ENCODE measurements at regions not wholly inside any gene's neighbourhood (a gene's known extent, or its start where the extent isn't known, plus 50 kb on each side); places are given as distances from the start of the nearest gene placed in this dataset.

- Histone ChIP-seq H3K4me1 (ENCODE audit: insufficient read depth, low read length) (no peaks in the 10 kb centered on the region), H3K9me3 (ENCODE audit: control insufficient read depth in 1 of 2, low read length in 2 of 2) (no peaks in the 10 kb centered on the region), H3K4me3 (ENCODE audit: low read length in 2 of 2) (no peak overlapping the region), H3K36me3 (ENCODE audit: insufficient read depth, low read length) (no peaks in the 10 kb centered on the region), H3K27ac (ENCODE audit: low read depth, low read length) (no peak overlapping the region), H3K27me3 (ENCODE audit: insufficient read depth, low read length) (no peaks in the 10 kb centered on the region)
- CTCF ChIA-PET (ENCODE audit: partially characterized antibody): no interaction called here
- no peak for DNase-seq
- Mint-ChIP-seq H3K4me3 (no peak overlapping the region), H3K36me3 (no peaks in the 10 kb centered on the region), H3K9me3 (peaks cover 0 to 9% (median 6%) of the 10 kb centered on the region in 8 donors), H3K27ac (no peak overlapping the region), H3K4me1 (no peaks in the 10 kb centered on the region), H3K27me3 (peaks cover under 1 to 3% of the 10 kb centered on the region in 2 donors)
- intact Hi-C loops (cut with micrococcal nuclease): no loop called here
- POLR2A ChIA-PET (ENCODE audit: partially characterized antibody): no interaction called here
These were observed 72.9 kb downstream of the NHLRC3 start for GRCh38 chr13:39111145-39111544.

GRCh38 chr13:39119422-39119821 is 81.2 kb downstream of the NHLRC3 start:
- H3K36me3 ChIP-seq (ENCODE audit: insufficient read depth, low read length): no peaks in the 10 kb centered on the region
- no peak for DNase-seq
- H3K4me1 Mint-ChIP-seq: peaks cover 0 to 3% (median 0%) of the 10 kb centered on the region in 4 donors
- peaks cover 2 to 15% (median 7%) of the 10 kb centered on the region in 8 donors for H3K9me3 Mint-ChIP-seq
- POLR2A ChIA-PET (ENCODE audit: partially characterized antibody): no interaction called here
- H3K27me3 Mint-ChIP-seq: peaks cover 7% of the 10 kb centered on the region in 2 donors
- no peaks in the 10 kb centered on the region for H3K36me3 Mint-ChIP-seq
- intact Hi-C loops (cut with micrococcal nuclease): no loop called here
- no peak overlapping the region for H3K27ac Mint-ChIP-seq
- no peak overlapping the region for H3K4me3 ChIP-seq (ENCODE audit: low read length in 2 of 2)
- CTCF ChIA-PET (ENCODE audit: partially characterized antibody): no interaction called here
- H3K4me3 Mint-ChIP-seq: no peak overlapping the region
- no peaks in the 10 kb centered on the region for H3K4me1 ChIP-seq (ENCODE audit: insufficient read depth, low read length)
- no peaks in the 10 kb centered on the region for H3K9me3 ChIP-seq (ENCODE audit: control insufficient read depth in 1 of 2, low read length in 2 of 2)
- H3K27me3 ChIP-seq (ENCODE audit: insufficient read depth, low read length): no peaks in the 10 kb centered on the region
- no peak overlapping the region for H3K27ac ChIP-seq (ENCODE audit: low read depth, low read length)

DNA sequence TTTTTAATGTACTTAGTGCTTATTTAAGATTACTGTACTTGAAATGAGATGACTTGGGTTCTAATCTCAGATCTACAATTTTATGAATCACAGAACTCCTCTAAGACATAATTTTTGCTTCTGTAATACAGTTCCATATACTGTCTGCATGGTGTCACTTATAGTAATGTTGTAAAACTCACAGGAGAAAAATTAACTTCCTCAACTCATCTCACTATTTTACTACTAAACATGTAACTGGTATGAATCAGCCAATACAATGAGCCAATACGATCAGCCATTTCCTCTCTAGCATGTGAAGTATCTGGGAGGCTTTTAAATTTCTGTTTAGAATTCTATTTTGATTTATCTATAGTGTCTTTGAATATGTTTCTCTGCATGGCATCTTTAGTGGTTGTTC is 85.3 kb downstream of the NHLRC3 start:
- CTCF ChIA-PET (ENCODE audit: partially characterized antibody): no interaction called here

GRCh38 chr13:39129213-39129612 is 91.0 kb downstream of the NHLRC3 start:
- DNase-seq: no peak
- no peaks in the 10 kb centered on the region for H3K9me3 ChIP-seq (ENCODE audit: control insufficient read depth in 1 of 2, low read length in 2 of 2)
- Mint-ChIP-seq H3K27ac (no peak overlapping the region), H3K4me1 (no peaks in the 10 kb centered on the region), H3K36me3 (no peaks in the 10 kb centered on the region), H3K9me3 (peaks cover 0 to under 1% (median 0%) of the 10 kb centered on the region in 8 donors), H3K27me3 (peaks cover 2 to 5% of the 10 kb centered on the region in 2 donors), H3K4me3 (peak overlapping the region in 1 of 8 donors; percentile 29)
- POLR2A ChIA-PET (ENCODE audit: partially characterized antibody): no interaction called here
- no peak overlapping the region for H3K27ac ChIP-seq (ENCODE audit: low read depth, low read length)
- H3K27me3 ChIP-seq (ENCODE audit: insufficient read depth, low read length): no peaks in the 10 kb centered on the region
- H3K4me1 ChIP-seq (ENCODE audit: insufficient read depth, low read length): no peaks in the 10 kb centered on the region
- H3K4me3 ChIP-seq (ENCODE audit: low read length in 2 of 2): no peak overlapping the region
- intact Hi-C loops (cut with micrococcal nuclease): no loop called here
- no peaks in the 10 kb centered on the region for H3K36me3 ChIP-seq (ENCODE audit: insufficient read depth, low read length)
- CTCF ChIA-PET (ENCODE audit: partially characterized antibody): no interaction called here

More for the DNA sequence above, 85.3 kb downstream of the NHLRC3 start:
- intact Hi-C loops (cut with micrococcal nuclease): no loop called here
- POLR2A ChIA-PET (ENCODE audit: partially characterized antibody): no interaction called here
- H3K4me1 Mint-ChIP-seq: peaks cover 0 to 2% (median 0%) of the 10 kb centered on the region in 4 donors
- DNase-seq: no peak
- Histone ChIP-seq H3K4me1 (ENCODE audit: insufficient read depth, low read length) (no peaks in the 10 kb centered on the region), H3K27me3 (ENCODE audit: insufficient read depth, low read length) (no peaks in the 10 kb centered on the region), H3K4me3 (ENCODE audit: low read length in 2 of 2) (no peak overlapping the region), H3K27ac (ENCODE audit: low read depth, low read length) (no peak overlapping the region), H3K36me3 (ENCODE audit: insufficient read depth, low read length) (no peaks in the 10 kb centered on the region), H3K9me3 (ENCODE audit: control insufficient read depth in 1 of 2, low read length in 2 of 2) (no peaks in the 10 kb centered on the region)
- no peak overlapping the region for H3K27ac Mint-ChIP-seq
- peaks cover under 1 to 2% of the 10 kb centered on the region in 2 donors for H3K27me3 Mint-ChIP-seq
- H3K9me3 Mint-ChIP-seq: peaks cover 0 to 3% (median under 1%) of the 10 kb centered on the region in 8 donors
- no peaks in the 10 kb centered on the region for H3K36me3 Mint-ChIP-seq
- H3K4me3 Mint-ChIP-seq: no peak overlapping the region

- Mint-ChIP-seq H3K4me3 (no peak overlapping the region), H3K4me1 (no peaks in the 10 kb centered on the region), H3K27ac (no peak overlapping the region), H3K27me3 (peaks cover 4 to 5% of the 10 kb centered on the region in 2 donors), H3K36me3 (no peaks in the 10 kb centered on the region), H3K9me3 (peaks cover 0 to 3% (median 0%) of the 10 kb centered on the region in 8 donors)
- H3K4me1 ChIP-seq (ENCODE audit: insufficient read depth, low read length): no peaks in the 10 kb centered on the region
- POLR2A ChIA-PET (ENCODE audit: partially characterized antibody): no interaction called here
- H3K4me3 ChIP-seq (ENCODE audit: low read length in 2 of 2): no peak overlapping the region
- H3K9me3 ChIP-seq (ENCODE audit: control insufficient read depth in 1 of 2, low read length in 2 of 2): no peaks in the 10 kb centered on the region
- intact Hi-C loops (cut with micrococcal nuclease): no loop called here
- H3K27ac ChIP-seq (ENCODE audit: low read depth, low read length): no peak overlapping the region
- no peak for DNase-seq
- no peaks in the 10 kb centered on the region for H3K36me3 ChIP-seq (ENCODE audit: insufficient read depth, low read length)
- H3K27me3 ChIP-seq (ENCODE audit: insufficient read depth, low read length): no peaks in the 10 kb centered on the region
- CTCF ChIA-PET (ENCODE audit: partially characterized antibody): no interaction called here
These were observed 92.0 kb downstream of the NHLRC3 start for GRCh38 chr13:39130301-39130700.

- CTCF ChIA-PET (ENCODE audit: partially characterized antibody): interaction anchor here (1.0 to 1.3 kb wide), 2 partner anchors 10 to 12 kb away, joined by 3 to 4 read pairs; no protein-coding TSS in a partner anchor
- Mint-ChIP-seq H3K4me3 (no peak overlapping the region), H3K9me3 (peaks cover 0 to 3% (median 0%) of the 10 kb centered on the region in 8 donors), H3K27me3 (peaks cover 3 to 5% of the 10 kb centered on the region in 2 donors), H3K27ac (no peak overlapping the region), H3K36me3 (no peaks in the 10 kb centered on the region), H3K4me1 (no peaks in the 10 kb centered on the region)
- POLR2A ChIA-PET (ENCODE audit: partially characterized antibody): no interaction called here
- DNase-seq: no peak
- intact Hi-C loops (cut with micrococcal nuclease): no loop called here
- H3K4me3 ChIP-seq (ENCODE audit: low read length in 2 of 2): no peak overlapping the region
- H3K27ac ChIP-seq (ENCODE audit: low read depth, low read length): no peak overlapping the region
- H3K9me3 ChIP-seq (ENCODE audit: control insufficient read depth in 1 of 2, low read length in 2 of 2): no peaks in the 10 kb centered on the region
- no peaks in the 10 kb centered on the region for H3K27me3 ChIP-seq (ENCODE audit: insufficient read depth, low read length)
- no peaks in the 10 kb centered on the region for H3K4me1 ChIP-seq (ENCODE audit: insufficient read depth, low read length)
- H3K36me3 ChIP-seq (ENCODE audit: insufficient read depth, low read length): no peaks in the 10 kb centered on the region
These were observed 94.3 kb downstream of the NHLRC3 start for GRCh38 chr13:39132286-39133230.

DNA sequence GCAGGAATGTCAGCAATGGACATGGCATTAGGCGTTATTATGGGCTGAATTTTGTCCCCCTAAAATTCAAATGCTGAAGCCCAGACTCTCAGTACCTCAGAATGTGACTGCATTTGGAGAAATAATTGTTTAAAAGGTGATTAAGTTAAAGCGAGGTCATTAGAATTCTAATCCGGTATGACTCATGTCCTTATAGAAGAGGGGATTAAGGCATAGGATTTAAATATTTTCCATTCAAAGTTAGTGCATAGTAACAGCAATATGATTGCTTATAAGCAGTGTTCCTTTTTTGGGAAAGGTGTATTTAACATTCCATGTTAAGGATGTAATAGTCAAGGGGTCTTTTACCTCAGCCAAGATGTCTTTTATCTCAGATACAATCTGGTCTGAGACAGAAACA is 95.5 kb downstream of the NHLRC3 start:
- H3K36me3 Mint-ChIP-seq: no peaks in the 10 kb centered on the region
- H3K4me3 Mint-ChIP-seq: no peak overlapping the region
- no peaks in the 10 kb centered on the region for H3K36me3 ChIP-seq (ENCODE audit: insufficient read depth, low read length)
- H3K9me3 Mint-ChIP-seq: peaks cover 0 to 3% (median 0%) of the 10 kb centered on the region in 8 donors
- no peaks in the 10 kb centered on the region for H3K27me3 ChIP-seq (ENCODE audit: insufficient read depth, low read length)
- H3K27me3 Mint-ChIP-seq: peaks cover 3 to 5% of the 10 kb centered on the region in 2 donors
- intact Hi-C loops (cut with micrococcal nuclease): no loop called here
- H3K27ac ChIP-seq (ENCODE audit: low read depth, low read length): no peak overlapping the region
- no peak overlapping the region for H3K27ac Mint-ChIP-seq
- no peaks in the 10 kb centered on the region for H3K9me3 ChIP-seq (ENCODE audit: control insufficient read depth in 1 of 2, low read length in 2 of 2)
- ChIA-PET POLR2A (ENCODE audit: partially characterized antibody) (no interaction called here), CTCF (ENCODE audit: partially characterized antibody) (interaction anchor here (1.0 kb wide), 1 partner anchor 11 kb away, joined by 4 read pairs; no protein-coding TSS in a partner anchor)
- no peak overlapping the region for H3K4me3 ChIP-seq (ENCODE audit: low read length in 2 of 2)
- H3K4me1 Mint-ChIP-seq: no peaks in the 10 kb centered on the region
- DNase-seq: no peak
- no peaks in the 10 kb centered on the region for H3K4me1 ChIP-seq (ENCODE audit: insufficient read depth, low read length)

Data from CD4-positive, alpha-beta memory T cell (primary cell).